Gastroesophageal sphincter (tissue), 3 donors: ENCODE measurements at regions not wholly inside any gene's neighbourhood (a gene's known extent, or its start where the extent isn't known, plus 50 kb on each side); places are given as distances from the start of the nearest gene placed in this dataset.

Experiments
- CTCF ChIP-seq, 4 experiments: fragments of 200-600 bp in 2 of 4; fragments of 450-650 bp in 2 of 4; sonication (generic) in 1 of 4; IDR thresholded peaks; one replicate each; pipeline ENCODE4 v1.5.1; 2017 to 2019; ENCODE audit warnings: antibody characterized with exemption in 4 of 4, mild to moderate bottlenecking in 2 of 4, moderate library complexity in 2 of 4
- EP300 ChIP-seq: sonication (generic); formaldehyde crosslinking; IDR thresholded peaks from one replicate; pipeline ENCODE4 v1.6.1; 2017; ENCODE audit warnings: antibody characterized with exemption, mild to moderate bottlenecking
- POLR2A ChIP-seq, 2 donors: fragments of 450-650 bp; IDR thresholded peaks; one replicate each; pipeline ENCODE4 v1.6.1; 2017; ENCODE audit warnings: antibody characterized with exemption in 2 of 2, mild to moderate bottlenecking in 2 of 2, moderate library complexity in 1 of 2
- POLR2AphosphoS5 ChIP-seq: sonication (generic); formaldehyde crosslinking; IDR thresholded peaks from one replicate; pipeline ENCODE4 v1.6.1; 2017; ENCODE audit warnings: antibody characterized with exemption

GRCh38 chr16:73190256-73190655 lies 142.3 kb upstream of the ZFHX3 start:
- TF ChIP-seq CTCF (IDR thresholded peaks at IDR 0.05) = no peak
- no peak for TF ChIP-seq POLR2A (IDR thresholded peaks at IDR 0.05)
- no peak for TF ChIP-seq EP300
- no peak for TF ChIP-seq POLR2AphosphoS5
